Testis (tissue), 2 donors: ENCODE measurements at regions not wholly inside any gene's neighbourhood (a gene's known extent, or its start where the extent isn't known, plus 50 kb on each side); places are given as distances from the start of the nearest gene placed in this dataset.

ENCODE experiments used
- CTCF ChIP-seq, 3 experiments: fragments of 450-650 bp in 2 of 3; fragments of 200-600 bp in 1 of 3; sonication (generic) in 1 of 3; IDR thresholded peaks; one replicate each; pipeline ENCODE4 v1.5.1; 2016 to 2019; ENCODE audit warnings: antibody characterized with exemption in 3 of 3, mild to moderate bottlenecking in 2 of 3, moderate library complexity in 1 of 3
- POLR2A ChIP-seq: fragments of 450-650 bp; IDR thresholded peaks from one replicate; pipeline ENCODE4 v1.6.1; 2017; ENCODE audit warnings: antibody characterized with exemption, mild to moderate bottlenecking, moderate library complexity

GRCh38 chr7:68295386-68295785 is 1298.8 kb downstream of the TYW1 start:
- TF ChIP-seq CTCF (IDR thresholded peaks at IDR 0.05) (no peak), POLR2A (no peak)
